Ovary (tissue), 3 donors: ENCODE measurements at regions not wholly inside any gene's neighbourhood (a gene's known extent, or its start where the extent isn't known, plus 50 kb on each side); places are given as distances from the start of the nearest gene placed in this dataset.

Source experiments
- CTCF ChIP-seq, 3 donors: fragments of 450-650 bp in 2 of 3; fragments of 200-600 bp in 1 of 3; IDR thresholded peaks; one replicate each; pipeline versions ENCODE4 v1.5.1 to v1.8.0; 2016 to 2022; ENCODE audit warnings: antibody characterized with exemption in 3 of 3, mild to moderate bottlenecking in 1 of 3
- EP300 ChIP-seq: sonication (generic); formaldehyde crosslinking; IDR thresholded peaks from one replicate; pipeline ENCODE4 v1.6.1; 2017; ENCODE audit warnings: antibody characterized with exemption
- POLR2A ChIP-seq: fragments of 450-650 bp; IDR thresholded peaks from one replicate; pipeline ENCODE4 v1.6.1; 2017; ENCODE audit warnings: antibody characterized with exemption, mild to moderate bottlenecking, moderate library complexity
- donor health status: DM: no; HTN: no; CAD: no.

GRCh38 chr5:36740259-36740898 is 134.0 kb downstream of the SLC1A3 start:
- TF ChIP-seq CTCF (IDR thresholded peaks at IDR 0.05) (no peak), POLR2A (no peak), EP300 (no peak)
